Suprapubic skin (tissue), 4 donors: ENCODE measurements at regions not wholly inside any gene's neighbourhood (a gene's known extent, or its start where the extent isn't known, plus 50 kb on each side); places are given as distances from the start of the nearest gene placed in this dataset.

ENCODE experiments used
- CTCF ChIP-seq, 2 donors: fragments of 200-600 bp in 1 of 2; fragments of 450-650 bp in 1 of 2; sonication (generic) in 1 of 2; IDR thresholded peaks; one replicate each; pipeline ENCODE4 v1.5.1; 2016 to 2019; ENCODE audit warnings: antibody characterized with exemption in 2 of 2, mild to moderate bottlenecking in 1 of 2, moderate library complexity in 1 of 2
- EP300 ChIP-seq: sonication (generic); formaldehyde crosslinking; IDR thresholded peaks from one replicate; pipeline ENCODE4 v1.6.1; 2017; ENCODE audit warnings: antibody characterized with exemption
- POLR2A ChIP-seq, 2 donors: fragments of 450-650 bp; IDR thresholded peaks; one replicate each; pipeline ENCODE4 v1.6.1; 2017; ENCODE audit warnings: antibody characterized with exemption in 2 of 2, mild to moderate bottlenecking in 2 of 2, moderate library complexity in 2 of 2
- POLR2AphosphoS5 ChIP-seq, 3 donors: sonication (generic); formaldehyde crosslinking; IDR thresholded peaks; one replicate each; pipeline ENCODE4 v1.6.1; 2017; ENCODE audit warnings: antibody characterized with exemption in 3 of 3

GRCh38 chr16:64251742-64252141, 870.1 kb downstream of the CDH11 start:
- TF ChIP-seq CTCF (IDR thresholded peaks at IDR 0.05) (no peak), POLR2A (IDR thresholded peaks at IDR 0.05) (no peak), POLR2AphosphoS5 (IDR thresholded peaks at IDR 0.05) (no peak), EP300 (no peak)
